Upper lobe of left lung (tissue), 6 donors: ENCODE measurements at regions not wholly inside any gene's neighbourhood (a gene's known extent, or its start where the extent isn't known, plus 50 kb on each side); places are given as distances from the start of the nearest gene placed in this dataset.
"Not testable (repeated sequence)": the region's sequence is repeated elsewhere in the genome, so short reads cannot be mapped to it uniquely, and the experiment has no call there.

Experiments
- ATAC-seq, 2 donors: fragments of 200-7000 bp; cut with Tn5 transposase; one replicate each; pipeline ENCODE4 v1.9.1; 2022; ENCODE audit warnings: mild to moderate bottlenecking in 2 of 2, moderate library complexity in 2 of 2; ENCODE audit not compliant: low FRiP score in 2 of 2
- DNase-seq, 2 donors: peaks; one replicate each; pipeline ENCODE4 v3.0.0-alpha.2; 2019 to 2020
- H3K27ac ChIP-seq, 4 donors: fragments of 200-600 bp; sonication (generic); one replicate each; pipeline ENCODE4 v1.5.1; 2016 to 2019
- H3K27me3 ChIP-seq, 4 donors: fragments of 200-600 bp; sonication (generic); one replicate each; pipeline ENCODE4 v1.5.1; 2017 to 2019
- H3K36me3 ChIP-seq, 4 donors: fragments of 200-600 bp; sonication (generic); one replicate each; pipeline ENCODE4 v1.5.1; 2016 to 2019
- H3K4me1 ChIP-seq, 4 donors: fragments of 200-600 bp; sonication (generic); one replicate each; pipeline ENCODE4 v1.5.1; 2018 to 2019
- H3K4me3 ChIP-seq, 4 donors: fragments of 200-600 bp; sonication (generic); one replicate each; pipeline ENCODE4 v1.5.1; 2017 to 2019; ENCODE audit warnings: mild to moderate bottlenecking in 2 of 4, moderate library complexity in 1 of 4
- H3K9me3 ChIP-seq, 4 donors: fragments of 200-600 bp; sonication (generic); one replicate each; pipeline ENCODE4 v1.5.1; 2018 to 2019
- CTCF ChIP-seq, 6 experiments: fragments of 450-650 bp in 4 of 6; fragments of 200-600 bp in 2 of 6; sonication (generic) in 2 of 6; IDR thresholded peaks; one replicate each; pipeline ENCODE4 v1.5.1; 2016 to 2019; ENCODE audit warnings: antibody characterized with exemption in 6 of 6
- EP300 ChIP-seq, 4 donors: sonication (generic); formaldehyde crosslinking; IDR thresholded peaks; one replicate each; pipeline ENCODE4 v1.5.1; 2017; ENCODE audit warnings: antibody characterized with exemption in 4 of 4, control low read depth in 2 of 4
- POLR2A ChIP-seq, 4 donors: fragments of 450-650 bp; IDR thresholded peaks; one replicate each; pipeline ENCODE4 v1.5.1; 2016 to 2017; ENCODE audit warnings: antibody characterized with exemption in 4 of 4, mild to moderate bottlenecking in 2 of 4
- POLR2AphosphoS5 ChIP-seq, 2 donors: sonication (generic); formaldehyde crosslinking; IDR thresholded peaks; one replicate each; pipeline ENCODE4 v1.5.1; 2017; ENCODE audit warnings: antibody characterized with exemption in 2 of 2
- WGBS, 2 donors: methylation state at CpG; one replicate each; pipeline ENCODE4 v1.1.5; 2017 to 2018; 5-methylcytosine and 5-hydroxymethylcytosine counted together
- donor health status: DM: no; HTN: no; CAD: no; lungs with moderate emphysema.
- donor health status: DM: no; HTN: yes; CAD: no; lungs with severe emphysema.

- 98% methylated on average over 19 of the region's 26 CpGs; no CpG with 5 or more reads in 1 of the 2 donors for WGBS, 2 donors
- not testable (repeated sequence) for H3K4me3 ChIP-seq, H3K36me3 ChIP-seq, H3K27ac ChIP-seq, H3K9me3 ChIP-seq, H3K4me1 ChIP-seq, H3K27me3 ChIP-seq, ATAC-seq
- peak in 1 of 2 donors; percentile 20 for DNase-seq
Measured at GRCh38 chrX:126641076-126641475, 88.5 kb upstream of the DCAF12L1 start.

DNA sequence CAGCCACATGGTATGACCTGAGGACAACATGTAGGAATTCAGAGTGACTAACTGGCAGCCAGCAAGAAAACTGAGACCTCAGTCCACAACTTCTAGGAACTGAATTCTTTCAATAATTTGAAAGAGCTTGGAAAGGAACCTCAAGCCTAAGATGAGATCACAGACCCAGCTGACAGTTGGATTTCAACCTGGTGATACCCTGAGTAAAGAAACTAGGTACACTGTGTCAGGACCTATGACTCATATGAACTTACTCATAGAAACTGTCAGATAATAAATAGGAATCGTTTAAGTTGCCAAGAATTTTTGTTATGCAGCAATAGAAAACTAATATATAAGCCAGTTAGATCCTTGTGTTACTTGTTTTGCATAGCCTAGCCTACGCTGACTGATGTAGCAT, 102.4 kb upstream of the DCAF12L1 start:
- H3K27ac ChIP-seq = no peak overlapping the region
- DNase-seq = no peak
- H3K4me3 ChIP-seq = no peak overlapping the region
- H3K36me3 ChIP-seq = no peaks in the 10 kb centered on the region
- no peaks in the 10 kb centered on the region for H3K4me1 ChIP-seq
- 64 to 72% methylated on average over 2 of the region's 2 CpGs for WGBS, 2 donors
- no peak for ATAC-seq
- no peaks in the 10 kb centered on the region for H3K27me3 ChIP-seq
- TF ChIP-seq CTCF (IDR thresholded peaks at IDR 0.05) (no peak), EP300 (IDR thresholded peaks at IDR 0.05) (no peak), POLR2AphosphoS5 (IDR thresholded peaks at IDR 0.05) (no peak), POLR2A (IDR thresholded peaks at IDR 0.05) (no peak)
- H3K9me3 ChIP-seq = no peaks in the 10 kb centered on the region

GRCh38 chrX:126658447-126658846, 105.8 kb upstream of the DCAF12L1 start:
- Histone ChIP-seq H3K36me3 (no peaks in the 10 kb centered on the region), H3K4me3 (no peak overlapping the region), H3K9me3 (no peaks in the 10 kb centered on the region), H3K4me1 (no peaks in the 10 kb centered on the region), H3K27me3 (no peaks in the 10 kb centered on the region), H3K27ac (no peak overlapping the region)
- DNase-seq = no peak
- TF ChIP-seq EP300 (IDR thresholded peaks at IDR 0.05) = no peak
- TF ChIP-seq POLR2A (IDR thresholded peaks at IDR 0.05) = no peak
- no peak for TF ChIP-seq POLR2AphosphoS5 (IDR thresholded peaks at IDR 0.05)
- no peak for TF ChIP-seq CTCF (IDR thresholded peaks at IDR 0.05)
- no peak for ATAC-seq
- 54 to 72% methylated on average over 3 of the region's 3 CpGs for WGBS, 2 donors

DNA sequence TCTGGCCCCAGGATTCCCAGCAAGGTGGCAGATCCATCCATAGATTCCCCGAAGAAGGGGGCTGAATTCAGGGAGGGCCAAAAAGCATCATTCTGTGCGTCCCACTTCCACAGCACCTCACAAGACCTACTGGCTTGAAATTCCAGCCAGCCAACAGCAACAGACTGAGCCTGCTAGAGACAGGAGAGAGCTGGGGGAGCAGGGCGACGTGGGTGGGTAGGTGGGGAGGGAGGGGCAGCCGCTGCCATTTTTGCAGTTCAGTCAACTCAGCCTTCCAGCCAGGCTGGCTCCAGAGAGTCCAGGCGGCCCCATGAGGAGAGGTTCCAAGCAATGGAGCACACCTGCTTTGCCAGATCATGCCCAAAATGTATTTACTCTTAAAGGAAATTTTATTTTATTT, 117.6 kb upstream of the DCAF12L1 start:
- Histone ChIP-seq H3K27me3 (no peaks in the 10 kb centered on the region), H3K4me1 (no peaks in the 10 kb centered on the region), H3K36me3 (no peaks in the 10 kb centered on the region), H3K9me3 (peaks cover 0 to 13% (median 0%) of the 10 kb centered on the region in 4 donors), H3K4me3 (no peak overlapping the region), H3K27ac (no peak overlapping the region)
- DNase-seq = peak in 1 of 2 donors; percentile 8
- no peak for ATAC-seq
- no peak for TF ChIP-seq POLR2AphosphoS5 (IDR thresholded peaks at IDR 0.05)
- TF ChIP-seq EP300 (IDR thresholded peaks at IDR 0.05) = no peak
- no peak for TF ChIP-seq CTCF (IDR thresholded peaks at IDR 0.05)
- no peak for TF ChIP-seq POLR2A (IDR thresholded peaks at IDR 0.05)
- whole genome bisulfite sequencing, 2 donors = 56 to 70% methylated on average over 3 to 6 of the region's 6 CpGs

DNA sequence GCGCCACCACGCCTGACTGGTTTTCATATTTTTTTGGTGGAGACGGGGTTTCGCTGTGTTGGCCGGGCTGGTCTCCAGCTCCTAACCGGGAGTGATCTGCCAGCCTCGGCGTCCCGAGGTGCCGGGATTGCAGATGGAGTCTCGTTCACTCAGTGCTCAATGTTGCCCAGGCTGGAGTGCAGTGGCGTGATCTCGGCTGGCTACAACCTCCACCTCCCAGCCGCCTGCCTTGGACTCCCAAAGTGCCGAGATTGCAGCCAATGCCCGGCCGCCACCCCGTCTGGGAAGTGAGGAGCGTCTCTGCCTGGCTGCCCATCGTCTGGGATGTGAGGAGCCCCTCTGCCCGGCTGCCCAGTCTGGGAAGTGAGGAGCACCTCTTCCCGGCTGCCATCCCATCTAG, 120.8 kb upstream of the DCAF12L1 start:
- not testable (repeated sequence) for H3K27me3 ChIP-seq, H3K4me1 ChIP-seq, H3K4me3 ChIP-seq, ATAC-seq, H3K36me3 ChIP-seq, H3K27ac ChIP-seq
- H3K9me3 ChIP-seq = peaks cover 0 to 13% (median 0%) of the 10 kb centered on the region in 4 donors
- peak in 1 of 2 donors; percentile 40 for DNase-seq
- WGBS, 2 donors = 97 to 100% methylated on average over 2 to 22 of the region's 22 CpGs

DNA sequence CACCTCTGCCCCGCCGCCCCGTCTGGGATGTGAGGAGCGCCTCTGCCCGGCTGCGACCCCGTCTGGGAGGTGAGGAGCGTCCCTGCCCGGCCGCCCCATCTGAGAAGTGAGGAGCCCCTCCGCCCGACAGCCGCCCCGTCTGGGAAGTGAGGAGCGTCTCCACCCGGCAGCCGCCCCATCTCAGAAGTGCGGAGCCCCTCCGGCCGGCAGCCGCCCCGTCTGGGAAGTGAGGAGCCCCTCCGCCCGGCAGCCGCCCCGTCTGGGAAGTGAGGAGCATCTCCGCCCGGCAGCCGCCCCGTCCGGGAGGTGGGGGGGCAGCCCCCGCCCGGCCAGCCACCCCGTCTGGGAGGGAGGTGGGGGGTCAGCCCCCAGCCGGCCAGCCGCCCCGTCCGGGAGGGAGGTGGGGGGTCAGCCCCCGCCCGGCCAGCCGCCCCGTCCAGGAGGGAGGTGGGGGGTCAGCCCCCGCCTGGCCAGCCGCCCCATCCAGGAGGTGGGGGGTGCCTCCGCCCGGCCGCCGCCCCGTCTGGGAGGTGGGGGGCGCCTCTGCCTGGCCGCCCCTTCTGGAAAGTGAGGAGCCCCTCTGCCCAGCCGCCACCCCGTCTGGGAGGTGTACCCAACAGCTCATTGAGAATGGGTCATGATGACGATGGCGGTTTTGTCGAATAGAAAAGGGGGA, 121.3 kb upstream of the DCAF12L1 start:
- peak in 1 of 2 donors; percentile 41 for DNase-seq
- WGBS, 2 donors = 96 to 97% methylated on average over 4 to 39 of the region's 56 CpGs
- not testable (repeated sequence) for H3K27me3 ChIP-seq, H3K4me1 ChIP-seq, H3K36me3 ChIP-seq, ATAC-seq, H3K27ac ChIP-seq, H3K4me3 ChIP-seq
- peaks cover 0 to 13% (median 0%) of the 10 kb centered on the region in 4 donors for H3K9me3 ChIP-seq
